ENCODE measurements at regions not wholly inside any gene's neighbourhood (a gene's known extent, or its start where the extent isn't known, plus 50 kb on each side); places are given as distances from the start of the nearest gene placed in this dataset.
"Not testable (repeated sequence)": the region's sequence is repeated elsewhere in the genome, so short reads cannot be mapped to it uniquely, and the experiment has no call there.

DNA sequence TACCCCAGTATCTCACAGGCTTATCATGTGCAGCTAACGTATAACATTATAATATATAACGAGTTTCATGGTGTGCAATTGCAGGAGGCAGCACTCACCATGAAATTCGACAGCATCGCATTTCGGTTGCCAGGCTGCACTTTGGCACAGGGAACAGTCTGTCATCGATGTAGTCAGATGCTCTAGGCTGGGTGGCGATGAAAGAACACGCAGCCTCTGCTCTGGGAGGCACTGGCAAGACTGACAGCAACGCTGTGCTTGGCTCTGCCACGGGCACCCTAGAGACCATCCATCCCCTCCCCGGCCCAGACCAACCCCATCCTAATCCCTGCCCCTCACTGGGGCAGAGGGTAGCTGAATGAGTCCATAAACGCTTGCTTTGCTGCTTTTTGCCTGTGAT is 290.8 kb downstream of the MED10 start:
- Histone ChIP-seq H3K9me3 (peaks cover 2% of the 10 kb centered on the region; the same call in 1 of the 2 replicates), H3K4me3 (no peak overlapping the region), H3K27me3 (no peaks in the 10 kb centered on the region), H3K36me3 (no peaks in the 10 kb centered on the region)
- DNase-seq, result no peak

DNA sequence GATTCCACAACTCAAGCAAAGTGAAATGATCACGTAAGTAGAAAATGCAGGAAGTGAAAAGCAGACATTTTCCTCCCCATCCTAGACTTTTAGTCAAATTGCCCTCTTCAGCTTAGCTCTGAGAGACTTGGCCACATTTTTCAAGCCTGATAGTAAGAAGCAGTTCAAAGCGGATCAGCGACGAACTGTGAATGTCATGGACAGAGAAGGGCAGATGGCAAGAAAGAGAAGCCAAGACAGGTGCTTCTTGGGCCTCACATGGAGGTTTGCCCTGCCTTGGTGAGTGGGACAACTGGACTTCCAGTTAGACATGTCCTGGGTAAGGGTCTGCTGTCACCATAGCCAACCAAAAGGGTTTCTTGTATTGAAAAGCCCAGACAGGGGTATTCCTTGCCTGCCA is 291.5 kb downstream of the MED10 start:
- Histone ChIP-seq H3K9me3 (peaks cover under 1% of the 10 kb centered on the region; the same call in 1 of the 2 replicates), H3K36me3 (no peaks in the 10 kb centered on the region), H3K27me3 (no peaks in the 10 kb centered on the region), H3K4me3 (no peak overlapping the region)
- DNase-seq, result no peak

DNA sequence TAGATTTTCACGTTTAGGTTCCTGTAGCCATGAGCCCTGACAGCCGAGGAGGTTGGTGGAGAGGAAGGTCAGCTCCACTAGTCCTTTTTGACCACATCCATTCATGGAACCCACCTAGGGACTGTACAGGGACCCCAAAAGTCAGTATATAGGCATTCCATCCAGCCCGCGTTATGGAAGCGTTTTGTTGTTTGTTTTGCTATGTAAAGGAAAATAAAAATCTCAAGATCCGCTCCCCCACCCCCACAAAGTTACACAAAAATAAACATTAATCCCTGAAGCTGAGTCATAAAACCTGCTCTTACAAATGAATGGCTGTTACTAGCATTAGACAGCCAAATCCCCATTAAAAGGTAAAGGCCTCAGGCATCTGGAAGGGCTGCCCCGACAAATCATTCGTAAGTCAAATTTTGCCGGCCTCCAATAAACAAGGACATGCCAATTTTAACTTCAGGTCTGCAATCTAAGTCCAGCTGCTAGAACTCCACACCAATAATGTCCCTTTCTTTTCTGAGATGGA is 292.9 kb downstream of the MED10 start:
- no peaks in the 10 kb centered on the region for H3K27me3 ChIP-seq
- H3K36me3 ChIP-seq, result no peaks in the 10 kb centered on the region
- H3K9me3 ChIP-seq, result no peaks in the 10 kb centered on the region
- no peak overlapping the region for H3K4me3 ChIP-seq
- no peak for DNase-seq

DNA sequence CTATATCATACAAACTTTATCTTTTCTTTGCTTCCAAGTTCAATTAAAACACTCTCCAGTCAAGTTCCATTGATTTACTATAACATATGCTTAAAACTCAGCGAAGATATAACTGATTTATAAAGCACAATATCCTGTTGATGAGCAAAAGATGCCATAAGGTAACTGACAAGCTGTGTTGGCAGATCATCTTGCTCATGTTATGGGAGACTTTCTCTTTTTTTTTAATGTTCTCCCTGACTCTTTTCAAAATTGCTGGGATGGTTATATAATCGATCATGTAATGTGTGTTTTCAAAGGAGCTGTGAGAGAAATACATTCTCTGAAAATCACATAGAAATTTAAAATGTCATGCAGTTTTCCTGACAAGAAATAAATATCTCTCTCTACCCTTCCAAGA is 293.5 kb downstream of the MED10 start:
- DNase-seq, result no peak
- H3K27me3 ChIP-seq, result no peaks in the 10 kb centered on the region
- no peaks in the 10 kb centered on the region for H3K36me3 ChIP-seq
- H3K4me3 ChIP-seq, result no peak overlapping the region
- no peaks in the 10 kb centered on the region for H3K9me3 ChIP-seq

DNA sequence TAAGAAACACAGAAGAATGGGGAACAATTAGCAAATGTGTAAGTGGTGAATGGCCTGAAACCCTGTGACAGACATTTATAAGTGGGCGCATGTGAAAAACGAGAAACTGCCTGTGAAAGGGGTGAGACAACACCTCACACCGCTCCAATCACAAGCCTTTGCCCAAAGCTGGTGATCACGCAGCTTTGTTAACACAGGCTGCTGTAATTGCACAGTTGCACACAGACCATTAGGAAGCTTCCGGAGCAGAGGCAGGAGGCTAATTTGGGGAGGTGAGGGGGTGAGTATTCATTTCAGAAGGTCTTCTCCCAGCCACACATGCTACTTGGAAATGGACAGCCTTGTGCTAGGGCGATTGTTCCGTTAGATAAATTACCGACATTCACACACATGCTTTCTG is 294.0 kb downstream of the MED10 start:
- Histone ChIP-seq H3K9me3 (no peaks in the 10 kb centered on the region), H3K36me3 (no peaks in the 10 kb centered on the region), H3K27me3 (no peaks in the 10 kb centered on the region), H3K4me3 (no peak overlapping the region)
- no peak for DNase-seq

DNA sequence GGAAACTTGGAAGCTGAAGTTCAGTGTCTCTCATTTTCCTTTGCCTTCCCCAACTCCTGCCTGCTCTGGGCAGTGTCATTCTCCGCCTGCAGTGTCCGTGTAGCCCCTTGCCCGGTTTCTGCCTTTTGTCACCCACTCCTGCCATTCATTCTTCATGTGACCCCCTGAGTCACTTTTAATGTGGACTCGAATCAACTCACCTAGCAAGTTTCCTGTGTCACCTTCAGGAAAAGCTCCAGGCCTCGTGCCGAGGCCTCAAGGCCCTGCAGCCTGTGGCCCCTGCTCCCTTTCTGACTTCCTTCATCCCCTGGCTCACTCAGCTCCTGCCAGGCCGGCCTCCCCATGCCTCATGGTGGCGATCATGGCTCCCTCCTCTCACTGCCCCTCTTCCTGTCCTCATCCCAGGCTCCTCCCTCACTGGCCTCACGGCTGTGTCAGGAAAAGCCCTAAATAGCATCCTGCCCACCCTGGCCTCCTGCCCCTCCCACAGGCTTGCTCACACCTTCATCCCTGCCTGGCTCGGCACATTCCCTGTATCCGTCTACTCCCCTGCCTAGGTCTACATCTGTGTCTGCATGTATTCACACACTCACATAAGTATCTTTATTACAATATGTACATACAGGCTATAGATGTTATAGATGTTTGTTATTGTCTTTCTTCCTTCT is 294.9 kb downstream of the MED10 start:
- DNase-seq, result no peak
- no peak overlapping the region for H3K4me3 ChIP-seq
- no peaks in the 10 kb centered on the region for H3K9me3 ChIP-seq
- no peaks in the 10 kb centered on the region for H3K36me3 ChIP-seq
- peaks cover under 1% of the 10 kb centered on the region; the same call in 1 of the 2 replicates for H3K27me3 ChIP-seq

DNA sequence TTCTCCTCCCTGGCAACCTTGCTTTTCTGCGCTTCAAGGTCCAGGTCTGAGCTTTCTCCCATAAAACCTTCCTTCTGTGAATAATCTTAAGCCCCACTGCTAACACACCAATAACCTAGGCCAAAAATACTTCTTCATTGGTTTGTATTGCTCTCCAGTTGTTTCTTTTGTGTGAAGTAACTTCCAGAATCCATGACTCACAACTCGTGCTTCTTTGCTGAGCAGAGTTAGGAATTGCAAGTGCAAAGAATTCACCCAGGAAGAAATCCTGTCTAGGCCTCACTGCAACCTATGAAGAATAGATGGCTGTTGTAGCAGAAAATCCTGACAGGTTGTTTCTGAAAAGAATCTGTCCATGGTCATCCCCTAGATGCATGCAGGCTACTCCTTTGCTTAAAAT is 295.7 kb downstream of the MED10 start:
- no peak overlapping the region for H3K4me3 ChIP-seq
- no peaks in the 10 kb centered on the region for H3K9me3 ChIP-seq
- peaks cover 6% of the 10 kb centered on the region; the same call in 1 of the 2 replicates for H3K27me3 ChIP-seq
- H3K36me3 ChIP-seq, result no peaks in the 10 kb centered on the region
- DNase-seq, result no peak

DNA sequence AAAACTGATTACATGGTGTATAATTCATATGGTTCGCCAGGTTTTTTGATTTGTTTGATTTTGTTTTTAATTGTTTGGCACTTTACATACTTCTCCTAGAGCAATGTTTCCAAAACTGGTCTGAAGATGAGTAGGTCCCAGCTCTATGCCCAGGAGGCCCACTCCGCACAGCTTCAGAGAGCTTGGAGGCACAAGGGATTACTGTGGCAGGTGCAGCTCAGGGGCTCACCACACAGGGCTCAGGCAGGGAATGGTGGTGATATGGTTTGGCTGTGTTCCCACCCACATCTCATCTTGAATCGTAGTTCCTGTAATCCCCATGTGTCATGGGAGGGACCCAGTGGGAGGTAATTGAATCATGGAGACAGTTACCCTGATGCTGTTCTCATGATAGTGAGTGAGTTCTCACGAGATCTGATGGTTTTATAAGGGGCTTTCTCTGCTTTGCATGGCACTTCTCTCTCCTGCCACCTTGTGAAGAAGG is 296.6 kb downstream of the MED10 start:
- DNase-seq, result peak; percentile 20
- H3K9me3 ChIP-seq, result no peaks in the 10 kb centered on the region
- H3K4me3 ChIP-seq, result no peak overlapping the region
- H3K27me3 ChIP-seq, result peaks cover 11% of the 10 kb centered on the region
- H3K36me3 ChIP-seq, result no peaks in the 10 kb centered on the region

DNA sequence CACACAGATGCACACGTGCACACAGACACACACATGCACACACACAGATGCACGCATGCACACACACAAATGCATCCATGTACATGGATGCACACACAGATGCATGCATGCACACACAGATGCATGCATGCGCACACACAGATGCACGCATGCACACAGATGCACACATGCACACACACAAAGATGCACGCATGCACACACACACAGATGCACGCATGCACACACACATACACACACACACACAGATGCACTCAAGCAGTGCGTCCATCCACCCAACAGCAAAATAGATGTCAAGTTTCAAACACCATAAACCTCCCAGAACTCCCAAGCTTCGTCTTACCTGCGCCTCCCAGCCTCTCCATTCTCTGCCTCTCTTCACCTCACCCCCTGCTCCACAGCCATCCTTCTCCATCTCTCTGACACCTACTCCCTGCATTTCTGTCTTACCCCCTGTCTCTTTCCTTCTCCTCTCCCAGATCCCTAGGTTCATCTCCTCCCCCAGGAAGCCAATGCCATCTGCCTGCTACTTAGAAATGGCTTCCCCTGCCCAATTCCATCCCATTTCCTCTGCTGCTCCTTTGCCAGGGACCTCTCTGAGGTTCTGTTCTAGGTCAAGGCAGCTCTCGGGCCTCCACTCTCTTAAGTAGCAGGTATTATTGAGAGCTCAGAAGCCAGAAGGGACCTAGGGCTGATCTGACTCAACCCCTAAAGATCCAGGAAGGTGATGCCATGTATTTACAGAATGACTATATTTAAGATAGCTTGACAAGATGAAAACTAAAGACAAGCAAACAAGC is 297.2 kb downstream of the MED10 start:
- H3K27me3 ChIP-seq, result peaks cover 14% of the 10 kb centered on the region
- no peaks in the 10 kb centered on the region for H3K36me3 ChIP-seq
- no peak overlapping the region for H3K4me3 ChIP-seq
- DNase-seq, result no peak
- H3K9me3 ChIP-seq, result no peaks in the 10 kb centered on the region

DNA sequence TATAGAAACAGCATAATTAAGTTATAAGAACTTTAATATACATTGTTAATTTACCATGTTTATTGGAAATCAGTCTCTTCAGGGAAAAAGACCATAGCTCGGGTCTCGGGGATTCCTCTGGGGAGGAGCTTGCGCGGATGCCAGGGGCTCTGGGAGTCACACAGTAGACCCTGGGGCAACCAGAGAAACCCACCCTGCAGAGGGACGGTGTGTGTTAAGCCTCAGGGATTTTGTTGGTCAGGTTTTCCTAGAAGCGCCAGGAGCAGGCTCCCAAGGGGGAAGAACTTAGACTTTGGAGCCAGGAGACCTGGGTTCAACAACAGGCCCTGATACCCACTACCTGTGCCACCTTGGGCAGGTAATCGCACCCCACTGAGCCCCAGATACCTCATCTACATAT is 297.9 kb downstream of the MED10 start:
- H3K4me3 ChIP-seq, result no peak overlapping the region
- H3K9me3 ChIP-seq, result no peaks in the 10 kb centered on the region
- no peaks in the 10 kb centered on the region for H3K36me3 ChIP-seq
- H3K27me3 ChIP-seq, result peaks cover 16% of the 10 kb centered on the region
- DNase-seq, result no peak

DNA sequence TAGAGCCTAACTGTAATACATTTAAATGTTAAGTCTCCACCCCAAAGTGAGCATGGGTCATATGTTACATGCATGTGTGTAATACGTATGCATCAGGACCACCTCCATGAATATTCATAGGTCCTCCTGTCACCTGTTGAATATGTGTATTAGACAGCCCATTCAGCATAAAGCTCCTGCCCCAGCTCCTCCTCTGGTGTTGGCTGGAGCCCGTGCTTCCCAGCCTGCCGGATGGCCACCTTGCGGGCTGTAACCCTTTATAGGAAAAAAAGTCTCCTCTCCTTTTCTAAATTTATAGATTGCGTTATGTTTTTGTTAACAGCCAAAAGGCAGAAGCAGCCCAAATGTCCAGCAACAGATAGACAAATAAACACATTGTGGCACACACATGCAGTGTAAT is 299.5 kb downstream of the MED10 start:
- H3K4me3 ChIP-seq, result no peak overlapping the region
- H3K27me3 ChIP-seq, result peaks cover 22% of the 10 kb centered on the region
- no peaks in the 10 kb centered on the region for H3K36me3 ChIP-seq
- DNase-seq, result no peak
- no peaks in the 10 kb centered on the region for H3K9me3 ChIP-seq

DNA sequence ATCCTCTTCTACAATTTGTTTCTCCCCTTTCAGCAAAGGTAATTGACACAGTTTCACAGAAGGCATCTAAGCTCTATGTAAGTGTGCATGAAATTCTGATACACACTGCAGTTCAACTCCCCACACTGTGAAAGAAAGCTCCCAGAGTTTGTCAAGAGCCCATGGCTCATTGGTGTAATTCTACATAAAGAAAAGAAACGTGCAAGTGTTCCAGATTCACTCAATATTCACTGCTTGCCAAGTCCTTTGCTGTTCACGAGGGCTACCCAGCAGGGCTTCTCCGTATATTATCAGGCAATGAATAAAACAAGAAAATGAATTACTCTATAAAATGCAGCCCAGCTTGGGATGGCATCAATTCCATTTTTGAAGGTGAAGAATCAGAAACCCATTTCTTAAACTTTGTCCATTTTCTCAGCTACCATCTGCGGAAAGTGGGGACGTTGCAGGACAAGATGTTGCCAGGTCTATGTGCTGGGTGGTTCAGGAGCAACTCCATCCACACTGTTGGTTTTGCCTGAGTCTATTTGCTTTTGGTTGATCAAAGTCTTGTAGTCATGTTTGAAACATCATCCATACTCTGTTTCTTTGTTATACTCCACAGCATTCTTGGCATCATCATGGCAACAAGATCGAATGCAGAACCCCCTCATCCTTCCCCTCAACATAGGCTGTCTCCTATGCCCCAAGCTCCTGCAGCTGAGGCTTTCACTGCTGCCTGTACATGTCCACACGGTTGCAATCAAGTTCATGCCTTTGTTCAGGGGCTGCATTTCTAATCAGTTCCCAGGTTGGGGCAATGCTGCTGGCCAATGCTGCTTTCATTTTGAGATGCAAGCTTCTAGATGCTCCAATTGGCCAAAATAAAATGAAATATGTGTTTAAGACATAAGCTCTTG is 301.8 kb downstream of the MED10 start:
- Histone ChIP-seq H3K27me3 (peaks cover 22% of the 10 kb centered on the region), H3K4me3 (no peak overlapping the region), H3K9me3 (0 out of 2 replicates have a peak, but pooled peaks cover 2% of the 10 kb centered on the region), H3K36me3 (no peaks in the 10 kb centered on the region)
- no peak for DNase-seq

DNA sequence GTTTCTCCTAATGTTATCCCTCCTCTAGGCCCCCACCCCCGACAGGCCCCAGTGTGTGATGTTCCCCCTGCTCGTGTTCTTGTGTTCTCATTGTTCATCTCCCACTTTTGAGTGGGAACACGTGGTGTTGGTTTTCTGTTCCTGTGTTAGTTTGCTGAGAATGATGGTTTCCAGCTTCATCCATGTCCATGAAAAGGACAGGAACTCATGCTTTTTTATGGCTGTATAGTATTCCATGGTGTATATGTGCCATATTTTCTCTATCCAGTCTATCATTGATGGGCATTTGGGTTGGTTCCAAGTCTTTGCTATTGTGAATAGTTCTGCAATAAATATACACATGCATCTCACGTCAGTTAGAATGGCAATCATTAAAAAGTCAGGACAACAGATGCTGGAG is 305.9 kb downstream of the MED10 start:
- not testable (repeated sequence) for DNase-seq, H3K9me3 ChIP-seq, H3K36me3 ChIP-seq, H3K4me3 ChIP-seq
- H3K27me3 ChIP-seq, result peaks cover 26% of the 10 kb centered on the region

DNA sequence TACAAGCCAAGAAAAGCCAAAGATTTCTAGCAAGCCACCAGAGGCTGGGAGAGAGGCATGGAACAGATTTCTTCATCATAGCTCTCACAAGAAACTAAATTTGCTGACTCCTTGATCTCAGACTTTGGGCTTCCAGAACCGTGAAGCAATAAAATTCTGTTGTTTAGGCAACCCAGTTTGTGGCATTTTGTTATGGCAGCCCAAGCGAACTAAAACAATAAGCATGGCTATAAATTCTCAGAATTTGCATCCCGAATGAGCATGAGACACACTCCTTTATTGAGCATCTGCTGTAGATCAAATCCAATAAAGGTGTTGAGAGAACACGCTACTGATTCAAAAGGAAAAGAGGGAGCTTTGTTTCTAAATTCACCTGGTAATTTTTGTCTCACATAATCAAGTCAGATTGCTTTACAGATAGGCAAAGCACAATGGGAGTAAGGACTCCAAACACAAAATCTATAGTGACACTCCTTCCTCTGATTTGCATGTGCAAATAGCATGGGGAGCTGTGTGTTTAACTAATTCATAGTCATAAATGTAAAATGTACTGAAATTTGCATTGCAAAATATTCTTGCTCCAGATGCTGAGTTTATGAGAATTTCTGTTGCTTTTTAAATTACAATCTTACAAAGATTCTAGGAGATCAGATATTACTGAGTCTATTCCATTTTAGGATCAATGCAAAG is 308.7 kb downstream of the MED10 start:
- Histone ChIP-seq H3K36me3 (no peaks in the 10 kb centered on the region), H3K9me3 (0 out of 2 replicates have a peak, but pooled peaks cover 2% of the 10 kb centered on the region), H3K4me3 (no peak overlapping the region), H3K27me3 (peaks cover 11% of the 10 kb centered on the region)
- no peak for DNase-seq

DNA sequence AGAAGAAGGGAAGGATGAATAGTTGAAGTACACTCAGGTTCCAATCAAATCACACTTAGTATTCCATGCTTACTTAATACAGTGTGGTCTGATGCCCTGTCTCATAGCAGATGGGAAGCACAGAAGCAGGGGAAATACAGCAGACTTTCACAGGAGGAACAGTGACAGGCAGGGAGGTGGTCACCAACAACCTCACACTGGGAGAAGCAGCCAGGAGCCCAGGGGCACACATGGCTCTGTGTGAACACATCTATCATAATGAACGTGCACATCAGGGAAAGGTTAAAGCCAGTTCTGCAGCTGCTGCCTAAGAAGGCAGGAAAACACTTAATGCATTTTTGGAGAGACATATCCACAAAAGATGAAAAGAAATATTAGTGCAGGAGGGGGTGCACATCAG is 312.3 kb downstream of the MED10 start:
- H3K9me3 ChIP-seq, result no peaks in the 10 kb centered on the region
- no peaks in the 10 kb centered on the region for H3K36me3 ChIP-seq
- DNase-seq, result no peak
- no peak overlapping the region for H3K4me3 ChIP-seq
- peaks cover 11% of the 10 kb centered on the region for H3K27me3 ChIP-seq

DNA sequence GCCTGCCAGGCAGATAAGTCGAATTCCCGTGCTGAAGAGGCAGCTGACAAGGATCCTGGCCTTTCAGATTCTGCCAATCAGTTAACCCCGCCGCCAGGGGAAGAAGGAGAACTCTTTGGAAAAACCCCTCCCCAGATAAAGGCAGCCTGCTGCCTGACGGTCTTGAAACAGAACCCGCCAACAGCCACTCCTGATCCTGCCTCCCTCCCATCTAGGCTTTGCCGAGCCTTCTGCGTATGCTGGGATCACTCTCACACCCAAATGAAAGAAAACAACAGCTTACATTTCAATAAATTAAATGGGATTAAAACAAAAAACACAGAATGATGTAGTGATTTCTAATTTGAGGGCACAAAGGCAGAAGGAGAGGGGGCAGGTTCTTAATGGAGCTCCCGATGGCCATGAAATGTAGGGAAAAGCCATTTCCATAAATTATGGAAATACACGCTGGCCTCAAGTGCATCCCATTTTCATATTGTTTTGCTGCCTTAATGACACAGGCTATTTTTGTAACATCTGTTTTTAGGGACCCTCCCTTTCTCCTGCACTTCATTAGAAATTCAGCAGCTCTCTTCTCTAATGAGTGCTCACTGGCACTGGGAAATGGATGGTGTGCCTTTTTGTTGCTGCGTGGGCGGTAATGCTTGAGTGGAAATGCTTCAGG is 319.1 kb downstream of the MED10 start:
- peaks cover 6% of the 10 kb centered on the region; the same call in 1 of the 2 replicates for H3K27me3 ChIP-seq
- H3K4me3 ChIP-seq, result no peak overlapping the region
- no peaks in the 10 kb centered on the region for H3K9me3 ChIP-seq
- no peaks in the 10 kb centered on the region for H3K36me3 ChIP-seq
- no peak for DNase-seq

Measured in MG63 (cell line).